ENCODE measurements at regions not wholly inside any gene's neighbourhood (a gene's known extent, or its start where the extent isn't known, plus 50 kb on each side); places are given as distances from the start of the nearest gene placed in this dataset.
"Not testable (repeated sequence)": the region's sequence is repeated elsewhere in the genome, so short reads cannot be mapped to it uniquely, and the experiment has no call there.

DNA sequence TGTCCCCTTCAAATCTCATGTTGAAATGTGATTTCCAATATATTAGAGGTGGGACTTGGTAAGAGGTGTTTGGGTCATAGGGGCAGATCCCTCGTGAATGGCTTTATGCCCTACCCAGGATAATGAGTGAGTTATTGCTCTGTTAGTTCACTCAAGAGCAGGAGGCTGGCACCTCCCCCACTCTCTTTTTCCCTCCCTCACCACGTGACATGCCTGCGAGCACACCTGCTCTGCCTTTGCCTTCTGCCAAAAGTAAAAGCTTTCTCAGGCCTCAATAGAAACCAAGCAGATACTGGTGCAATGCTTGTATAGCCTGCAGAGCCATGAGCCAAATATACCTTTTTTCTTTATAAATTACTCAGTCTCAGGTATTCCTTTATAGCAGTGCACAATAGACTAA, 286.3 kb upstream of the UGT8 start:
- CTCF ChIA-PET: no interaction called here
- DNase-seq: no peak
- ATAC-seq: no peak
- Mint-ChIP-seq H3K36me3 (no peaks in the 10 kb centered on the region), H3K27me3 (no peaks in the 10 kb centered on the region), H3K4me1 (no peaks in the 10 kb centered on the region), H3K27ac (no peak overlapping the region), H3K9me3 (ENCODE audit: low read depth) (no peaks in the 10 kb centered on the region), H3K4me3 (no peak overlapping the region)

DNA sequence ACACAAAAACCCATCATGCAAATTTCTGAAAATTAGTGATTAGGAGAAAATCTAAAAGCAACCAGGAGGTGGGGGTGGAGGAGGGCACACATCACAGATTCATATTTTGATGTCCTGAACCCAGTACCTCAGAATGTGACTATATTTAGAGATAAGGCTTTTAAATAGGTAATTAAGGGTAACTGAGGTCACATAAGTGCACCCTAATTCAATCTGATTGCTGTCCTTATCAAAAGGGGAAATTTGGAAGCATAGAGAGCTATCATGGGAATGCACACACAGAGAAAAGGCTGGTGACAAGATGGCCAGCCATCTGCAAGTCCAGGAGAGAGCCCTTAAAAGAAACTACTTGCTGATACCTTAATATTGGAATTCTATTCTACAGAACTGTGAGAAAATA, 281.8 kb upstream of the UGT8 start:
- H3K27me3 Mint-ChIP-seq: no peaks in the 10 kb centered on the region
- no peaks in the 10 kb centered on the region for H3K36me3 Mint-ChIP-seq
- ATAC-seq (no peak), DNase-seq (no peak)
- no peak overlapping the region for H3K4me3 Mint-ChIP-seq
- H3K9me3 Mint-ChIP-seq (ENCODE audit: low read depth): no peaks in the 10 kb centered on the region
- CTCF ChIA-PET: no interaction called here
- H3K4me1 Mint-ChIP-seq: no peaks in the 10 kb centered on the region
- H3K27ac Mint-ChIP-seq: no peak overlapping the region

DNA sequence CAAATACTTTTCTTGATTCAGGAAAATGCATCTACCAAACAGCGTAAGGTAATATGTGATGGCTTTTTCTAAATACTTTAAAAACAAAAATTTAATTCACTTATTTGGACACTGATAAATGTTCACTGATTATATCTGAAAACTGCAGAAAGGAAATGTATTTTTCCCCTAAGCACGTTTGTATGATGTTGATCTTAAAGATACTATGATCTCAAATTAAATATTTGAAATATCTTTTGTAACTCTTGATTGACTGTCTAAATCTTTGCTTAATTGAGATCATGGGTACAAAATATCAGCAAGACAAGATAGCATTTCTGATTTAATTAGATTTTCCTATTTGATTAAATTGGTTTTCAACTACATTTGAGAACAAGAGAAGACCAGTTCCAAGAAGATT, 281.0 kb upstream of the UGT8 start:
- Mint-ChIP-seq H3K27ac (no peak overlapping the region), H3K36me3 (no peaks in the 10 kb centered on the region), H3K4me3 (no peak overlapping the region), H3K27me3 (no peaks in the 10 kb centered on the region), H3K9me3 (ENCODE audit: low read depth) (no peaks in the 10 kb centered on the region), H3K4me1 (no peaks in the 10 kb centered on the region)
- ATAC-seq (no peak), DNase-seq (no peak)
- CTCF ChIA-PET: no interaction called here

DNA sequence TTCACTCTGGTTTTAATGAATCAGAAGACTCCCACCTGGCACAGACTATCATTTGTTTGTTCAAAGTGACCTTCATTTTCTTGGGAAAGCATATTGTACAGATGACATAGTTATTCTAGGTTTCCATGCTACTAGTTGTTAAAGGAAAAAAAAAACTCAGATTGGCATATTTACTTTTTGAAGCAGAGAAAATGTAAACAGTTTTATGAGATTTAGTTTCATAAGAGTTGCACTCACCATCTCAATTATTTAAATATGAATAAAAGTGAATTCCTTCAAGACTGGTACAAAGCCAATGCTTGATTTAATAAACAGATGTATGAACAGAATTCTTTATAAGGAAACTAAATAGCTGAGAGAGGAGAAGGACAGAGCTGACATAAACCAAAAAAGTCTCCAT, 280.3 kb upstream of the UGT8 start:
- H3K9me3 Mint-ChIP-seq (ENCODE audit: low read depth): no peaks in the 10 kb centered on the region
- ATAC-seq (no peak), DNase-seq (no peak)
- no peaks in the 10 kb centered on the region for H3K27me3 Mint-ChIP-seq
- no peaks in the 10 kb centered on the region for H3K4me1 Mint-ChIP-seq
- no peaks in the 10 kb centered on the region for H3K36me3 Mint-ChIP-seq
- CTCF ChIA-PET: no interaction called here
- H3K4me3 Mint-ChIP-seq: no peak overlapping the region
- no peak overlapping the region for H3K27ac Mint-ChIP-seq

DNA sequence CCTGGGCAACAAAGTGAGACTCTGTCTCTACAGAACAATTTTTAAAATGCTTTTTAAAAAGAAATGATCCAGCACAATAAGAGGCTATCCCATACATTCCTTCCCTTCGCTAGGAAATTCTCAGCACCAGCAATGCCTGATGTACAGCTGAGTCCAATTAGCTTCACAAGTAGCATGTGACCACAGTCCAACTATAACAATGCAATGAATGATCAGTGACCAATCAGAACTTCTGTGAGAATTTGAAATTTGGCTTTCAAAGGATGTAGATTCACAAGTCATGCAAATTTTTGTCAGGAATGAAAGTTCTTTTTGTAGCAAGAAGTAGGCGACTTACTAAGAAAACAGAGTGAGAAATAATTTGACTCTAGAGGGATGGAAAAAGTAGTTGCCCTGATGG, 278.5 kb upstream of the UGT8 start:
- H3K27ac Mint-ChIP-seq: no peak overlapping the region
- H3K36me3 Mint-ChIP-seq: no peaks in the 10 kb centered on the region
- no peaks in the 10 kb centered on the region for H3K9me3 Mint-ChIP-seq (ENCODE audit: low read depth)
- H3K27me3 Mint-ChIP-seq: no peaks in the 10 kb centered on the region
- CTCF ChIA-PET: no interaction called here
- H3K4me3 Mint-ChIP-seq: no peak overlapping the region
- ATAC-seq: no peak
- DNase-seq: no peak
- H3K4me1 Mint-ChIP-seq: no peaks in the 10 kb centered on the region

DNA sequence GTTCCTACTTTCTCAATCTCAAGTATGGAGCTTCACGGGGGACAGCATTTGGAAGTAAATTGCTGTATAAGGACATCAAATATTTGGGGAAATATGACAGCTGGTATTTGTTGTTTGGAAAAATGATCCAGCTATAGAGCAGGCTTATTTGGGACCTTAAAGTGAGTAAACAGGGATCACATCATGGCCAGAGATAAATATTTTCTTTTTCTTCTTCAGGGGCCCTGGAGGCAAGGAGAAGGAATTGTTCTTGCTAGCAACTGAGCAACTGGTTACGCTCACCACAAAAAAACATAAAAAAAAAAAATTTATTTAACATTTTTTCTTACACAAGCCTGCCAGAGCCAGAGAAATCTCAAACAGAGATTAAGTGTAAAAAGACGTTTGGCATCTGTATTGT, 277.2 kb upstream of the UGT8 start:
- DNase-seq: no peak
- no peak overlapping the region for H3K4me3 Mint-ChIP-seq
- no peaks in the 10 kb centered on the region for H3K27me3 Mint-ChIP-seq
- H3K4me1 Mint-ChIP-seq: no peaks in the 10 kb centered on the region
- H3K36me3 Mint-ChIP-seq: no peaks in the 10 kb centered on the region
- ATAC-seq: no peak
- CTCF ChIA-PET: no interaction called here
- H3K27ac Mint-ChIP-seq: no peak overlapping the region
- H3K9me3 Mint-ChIP-seq (ENCODE audit: low read depth): no peaks in the 10 kb centered on the region

DNA sequence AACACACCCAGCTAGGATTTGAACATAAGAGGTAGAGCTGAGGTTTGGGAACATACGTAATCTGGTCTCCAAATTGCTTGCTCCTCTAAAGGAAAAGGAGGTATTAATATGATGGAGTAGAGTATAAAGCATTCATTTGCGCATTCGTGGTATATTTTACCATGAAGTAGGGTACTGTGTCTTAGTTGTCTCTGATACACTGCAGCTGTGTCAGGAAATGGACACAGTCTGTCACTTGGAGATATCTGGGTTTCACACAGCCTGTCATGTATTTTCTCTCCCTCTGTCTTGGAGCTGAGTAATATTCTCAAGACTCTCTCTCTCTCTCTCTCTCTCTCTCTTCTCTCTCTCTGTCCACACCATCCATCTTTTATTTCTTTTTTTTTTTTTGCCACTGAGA, 274.8 kb upstream of the UGT8 start:
- H3K4me1 Mint-ChIP-seq: no peaks in the 10 kb centered on the region
- DNase-seq: no peak
- no peak for ATAC-seq
- no peak overlapping the region for H3K27ac Mint-ChIP-seq
- no peak overlapping the region for H3K4me3 Mint-ChIP-seq
- CTCF ChIA-PET: no interaction called here
- H3K36me3 Mint-ChIP-seq: no peaks in the 10 kb centered on the region
- no peaks in the 10 kb centered on the region for H3K9me3 Mint-ChIP-seq (ENCODE audit: low read depth)
- H3K27me3 Mint-ChIP-seq: no peaks in the 10 kb centered on the region

DNA sequence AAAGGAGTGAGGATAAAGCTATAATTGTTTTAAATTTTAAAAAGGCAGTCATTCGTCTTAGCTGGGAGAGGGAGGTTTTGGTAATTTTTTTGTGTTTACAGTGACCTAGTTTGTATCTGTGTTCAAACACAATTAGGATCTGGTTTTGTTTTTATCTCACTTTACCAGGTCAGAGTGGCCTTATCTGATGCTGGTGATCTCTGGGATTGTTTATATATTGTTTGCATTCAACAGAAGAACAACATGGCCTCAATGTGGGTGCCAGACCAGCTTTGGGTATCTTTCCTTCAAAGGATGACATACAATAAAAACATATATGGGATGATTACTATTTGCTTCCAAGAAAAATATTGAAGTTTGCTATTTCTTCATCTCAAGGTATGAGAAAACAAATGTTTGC, 272.2 kb upstream of the UGT8 start:
- Mint-ChIP-seq H3K9me3 (ENCODE audit: low read depth) (no peaks in the 10 kb centered on the region), H3K4me1 (no peaks in the 10 kb centered on the region), H3K27ac (no peak overlapping the region), H3K27me3 (no peaks in the 10 kb centered on the region), H3K4me3 (no peak overlapping the region), H3K36me3 (no peaks in the 10 kb centered on the region)
- ATAC-seq: no peak
- CTCF ChIA-PET: no interaction called here
- no peak for DNase-seq

DNA sequence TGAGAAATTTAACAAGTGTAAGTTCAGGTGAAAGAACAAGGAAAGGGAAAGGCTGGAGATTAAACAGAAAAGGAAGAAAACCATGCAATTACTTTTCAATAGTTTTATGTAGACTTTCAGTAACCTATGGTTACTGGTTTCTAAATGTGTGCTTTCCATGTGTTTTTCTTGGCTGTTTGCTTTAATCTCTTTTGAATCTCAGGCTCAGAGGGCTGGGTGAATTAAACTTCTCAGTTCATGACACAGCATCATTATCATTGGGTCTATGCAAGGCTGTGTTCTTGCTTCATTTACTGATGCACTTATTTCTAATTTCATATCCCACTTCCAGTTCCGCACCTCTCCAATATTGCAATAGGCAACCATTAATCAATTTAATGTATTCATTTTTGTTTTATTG, 266.5 kb upstream of the UGT8 start:
- no peaks in the 10 kb centered on the region for H3K27me3 Mint-ChIP-seq
- no peak for ATAC-seq
- DNase-seq: no peak

DNA sequence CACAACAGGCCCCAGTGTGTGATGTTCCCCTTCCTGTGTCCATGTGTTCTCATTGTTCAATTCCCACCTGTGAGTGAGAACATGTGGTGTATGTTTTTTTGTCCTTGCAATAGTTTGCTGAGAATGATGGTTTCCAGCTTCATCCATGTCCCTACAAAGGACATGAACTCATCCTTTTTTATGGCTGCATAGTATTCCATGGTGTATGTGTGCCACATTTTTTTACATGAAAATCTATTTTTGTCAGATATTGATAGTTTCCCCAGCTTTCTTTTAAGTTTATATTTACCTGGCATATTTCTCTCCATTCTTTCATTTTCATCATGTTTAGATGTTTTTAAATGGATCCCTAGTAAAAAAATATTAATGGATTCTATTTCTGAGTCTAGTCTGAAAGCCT, 264.2 kb upstream of the UGT8 start:
- H3K4me3 Mint-ChIP-seq; H3K4me1 Mint-ChIP-seq; H3K27me3 Mint-ChIP-seq; DNase-seq; H3K9me3 Mint-ChIP-seq (ENCODE audit: low read depth); CTCF ChIA-PET; H3K36me3 Mint-ChIP-seq; ATAC-seq; H3K27ac Mint-ChIP-seq: not testable (repeated sequence)

More for the DNA sequence above, 266.5 kb upstream of the UGT8 start:
- H3K27ac Mint-ChIP-seq: no peak overlapping the region
- peaks cover 2% of the 10 kb centered on the region for H3K9me3 Mint-ChIP-seq (ENCODE audit: low read depth)
- no peaks in the 10 kb centered on the region for H3K4me1 Mint-ChIP-seq
- no peaks in the 10 kb centered on the region for H3K36me3 Mint-ChIP-seq
- H3K4me3 Mint-ChIP-seq: no peak overlapping the region
- CTCF ChIA-PET: no interaction called here

DNA sequence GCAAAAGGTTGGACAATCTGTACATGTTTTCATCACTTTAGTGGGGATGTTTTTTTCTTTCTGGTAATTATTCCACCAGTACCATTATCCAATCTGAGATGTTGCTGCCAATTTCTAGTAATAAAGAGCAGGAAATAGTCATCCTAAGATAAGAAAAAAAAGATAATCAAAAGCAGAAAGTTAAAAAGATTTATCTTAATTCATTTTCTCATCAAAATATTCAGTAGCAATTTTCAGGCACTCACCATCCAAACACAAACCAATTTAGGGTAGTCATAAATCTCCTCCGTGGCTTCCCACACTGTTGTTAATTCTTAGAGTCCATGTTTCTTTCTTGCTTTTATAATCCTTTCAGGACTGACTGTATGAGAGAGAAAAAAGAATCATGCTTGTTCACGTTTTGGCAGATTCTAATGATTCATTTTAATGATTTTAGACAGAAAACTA, 263.7 kb upstream of the UGT8 start:
- Mint-ChIP-seq H3K27ac (no peak overlapping the region), H3K4me3 (no peak overlapping the region), H3K27me3 (no peaks in the 10 kb centered on the region), H3K36me3 (no peaks in the 10 kb centered on the region), H3K4me1 (no peaks in the 10 kb centered on the region), H3K9me3 (ENCODE audit: low read depth) (peaks cover 2% of the 10 kb centered on the region)
- DNase-seq (no peak), ATAC-seq (no peak)
- CTCF ChIA-PET: no interaction called here

DNA sequence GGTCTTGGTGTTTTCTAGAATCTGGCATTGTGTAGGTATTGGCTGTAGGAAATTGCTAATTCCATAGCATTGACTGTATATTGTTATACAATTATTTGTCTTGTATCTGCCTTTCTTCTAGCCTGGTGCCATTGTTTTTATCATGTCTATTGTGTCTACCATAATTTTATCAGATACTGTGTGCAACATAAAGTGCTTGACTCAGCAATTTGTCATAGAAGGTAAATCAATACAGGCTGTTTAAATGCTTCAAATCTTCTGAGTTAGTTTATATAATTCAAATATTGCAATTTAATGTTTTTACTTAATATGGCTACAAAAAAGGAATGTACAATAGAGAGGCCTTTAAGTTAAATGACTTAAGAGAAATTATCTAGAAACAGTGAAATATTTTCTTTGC, 263.3 kb upstream of the UGT8 start:
- Mint-ChIP-seq H3K27ac (no peak overlapping the region), H3K4me3 (no peak overlapping the region), H3K9me3 (ENCODE audit: low read depth) (peaks cover 2% of the 10 kb centered on the region), H3K27me3 (no peaks in the 10 kb centered on the region), H3K4me1 (no peaks in the 10 kb centered on the region), H3K36me3 (no peaks in the 10 kb centered on the region)
- CTCF ChIA-PET: no interaction called here
- ATAC-seq: no peak
- DNase-seq: no peak

DNA sequence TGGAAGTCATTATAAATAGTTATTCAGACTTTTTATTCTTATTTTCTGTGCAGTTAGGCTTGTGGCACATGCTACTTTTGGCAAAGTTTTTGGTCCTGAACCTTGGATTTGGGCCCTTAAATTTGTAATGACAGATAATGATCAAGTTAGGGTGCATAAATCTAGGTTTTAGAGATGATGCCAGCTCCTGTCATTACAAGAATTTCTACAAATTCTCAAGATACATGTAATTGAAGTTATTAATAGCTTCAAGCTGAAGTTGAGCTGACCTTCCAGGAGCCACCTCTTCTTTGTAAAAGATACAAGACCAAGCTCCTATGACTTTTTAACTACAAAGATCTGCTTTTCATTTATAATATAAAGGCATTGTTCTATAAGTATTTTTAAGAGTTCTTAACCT, 255.6 kb upstream of the UGT8 start:
- DNase-seq (no peak), ATAC-seq (no peak)
- H3K4me3 Mint-ChIP-seq: no peak overlapping the region
- H3K27ac Mint-ChIP-seq: no peak overlapping the region
- no peaks in the 10 kb centered on the region for H3K27me3 Mint-ChIP-seq
- CTCF ChIA-PET: no interaction called here
- no peaks in the 10 kb centered on the region for H3K4me1 Mint-ChIP-seq
- no peaks in the 10 kb centered on the region for H3K9me3 Mint-ChIP-seq (ENCODE audit: low read depth)
- H3K36me3 Mint-ChIP-seq: no peaks in the 10 kb centered on the region

DNA sequence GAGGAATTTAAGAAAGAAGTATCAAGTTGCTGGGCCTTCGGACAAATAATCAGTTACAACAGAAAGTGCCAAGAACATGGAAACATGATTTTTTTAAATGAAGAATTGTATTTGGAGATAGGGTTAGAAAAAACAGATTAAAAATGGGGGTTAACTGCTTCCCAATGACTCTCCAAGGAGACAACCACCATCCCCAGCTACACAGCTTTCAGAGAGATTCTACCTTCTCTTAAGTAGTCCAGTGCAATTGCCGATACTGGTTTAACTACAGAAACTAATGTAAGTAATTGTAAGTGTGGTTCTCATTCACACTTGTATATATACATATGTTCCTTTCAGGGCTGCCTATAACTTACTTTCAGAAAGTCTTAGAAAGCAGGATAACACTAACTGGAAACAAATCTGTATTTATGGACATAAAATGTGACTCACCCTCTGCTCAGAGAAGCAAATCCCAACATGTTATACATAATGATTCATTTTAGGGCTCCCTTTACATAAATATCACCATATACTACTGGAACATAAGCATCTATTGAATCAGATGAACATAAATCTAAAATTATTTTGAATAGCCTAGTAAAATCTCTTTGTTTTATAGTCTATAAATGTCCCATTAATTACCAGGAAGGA, 248.9 kb upstream of the UGT8 start:
- no peaks in the 10 kb centered on the region for H3K36me3 Mint-ChIP-seq
- no peaks in the 10 kb centered on the region for H3K4me1 Mint-ChIP-seq
- no peak for ATAC-seq
- no peak overlapping the region for H3K4me3 Mint-ChIP-seq
- no peaks in the 10 kb centered on the region for H3K9me3 Mint-ChIP-seq (ENCODE audit: low read depth)
- no peaks in the 10 kb centered on the region for H3K27me3 Mint-ChIP-seq
- DNase-seq: no peak
- no peak overlapping the region for H3K27ac Mint-ChIP-seq
- CTCF ChIA-PET: no interaction called here

DNA sequence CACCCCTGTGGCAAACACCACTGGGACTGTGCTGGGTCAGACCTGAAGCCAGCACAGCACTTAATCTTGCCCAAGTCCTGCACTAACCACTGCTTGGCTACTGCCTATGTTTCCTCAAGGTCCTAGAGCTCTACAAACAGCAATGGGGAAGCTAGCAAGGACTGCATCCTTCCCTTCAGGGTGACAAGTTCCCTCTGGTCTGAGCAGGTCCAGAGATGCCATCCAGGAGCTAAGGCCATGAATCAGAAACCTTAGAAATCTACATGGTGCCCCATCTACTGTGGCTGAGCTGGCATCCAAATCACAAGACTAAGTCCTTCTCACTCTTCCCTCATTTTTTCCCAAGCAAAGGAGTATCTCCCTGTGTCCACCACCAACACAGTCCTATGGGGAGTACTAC, 239.7 kb upstream of the UGT8 start:
- Mint-ChIP-seq H3K27me3 (no peaks in the 10 kb centered on the region), H3K36me3 (no peaks in the 10 kb centered on the region), H3K9me3 (ENCODE audit: low read depth) (no peaks in the 10 kb centered on the region), H3K27ac (no peak overlapping the region), H3K4me1 (peaks cover 3% of the 10 kb centered on the region), H3K4me3 (no peak overlapping the region)
- DNase-seq (no peak), ATAC-seq (no peak)
- CTCF ChIA-PET: no interaction called here
